SK-N-SH (cell line): ENCODE measurements at regions not wholly inside any gene's neighbourhood (a gene's known extent, or its start where the extent isn't known, plus 50 kb on each side); places are given as distances from the start of the nearest gene placed in this dataset.

Experiments
- CTCF ChIA-PET: fragments of 300-600, 350-600 bp; formaldehyde crosslinking; extraction: SDS; loops from one replicate; lab custom pipeline; 2021; lab: Yijun Ruan, JAX
- POLR2A ChIA-PET: fragments of 350-600 bp; sonication (Branson Sonifier 250); formaldehyde crosslinking; extraction: SDS; loops from one replicate; lab custom pipeline; 2020; ENCODE audit warnings: antibody characterized with exemption, inconsistent platforms; lab: Yijun Ruan, JAX
- DNase-seq: peaks from one replicate; pipeline ENCODE4 v3.0.0; 2012
- H2AFZ ChIP-seq: fragments of 200-600 bp; sonication (generic); 2 replicates; pipeline ENCODE4 v1.8.1; 2016; ENCODE audit warnings: antibody characterized with exemption, mild to moderate bottlenecking, low read depth
- H3F3A ChIP-seq: fragments of 200-600 bp; sonication (generic); replicated peaks from 2 replicates; pipeline ENCODE3; 2016; ENCODE audit warnings: antibody characterized with exemption, mild to moderate bottlenecking; ENCODE audit not compliant: insufficient read depth
- H3K27ac ChIP-seq, 2 experiments: fragments of 200-500 bp in 1 of 2; fragments of 200-600 bp in 1 of 2; sonication (Bioruptor generic) in 1 of 2; sonication (generic), shearing (Covaris generic) in 1 of 2; 2 replicates each; pipeline versions ENCODE4 v1.5.1 to v1.6.1; 2014 to 2016; ENCODE audit warnings: low read depth in 2 of 2, inconsistent platforms in 1 of 2, low read length in 1 of 2, mild to moderate bottlenecking in 1 of 2, mixed read lengths in 1 of 2
- H3K27me3 ChIP-seq: fragments of 200-600 bp; sonication (generic), shearing (Covaris generic); 2 replicates; pipeline ENCODE4 v1.6.1; 2016; ENCODE audit warnings: mixed run types; ENCODE audit not compliant: insufficient read depth
- H3K36me3 ChIP-seq, 2 experiments: fragments of 200-500 bp in 1 of 2; fragments of 200-600 bp in 1 of 2; sonication (Bioruptor generic) in 1 of 2; sonication (generic) in 1 of 2; replicated peaks in 1 of 2; 2 replicates each; pipeline versions ENCODE3 to v1.5.1; 2014 to 2016; ENCODE audit warnings: low read length in 1 of 2, mild to moderate bottlenecking in 1 of 2; ENCODE audit not compliant: insufficient read depth in 2 of 2, control insufficient read depth in 1 of 2
- H3K4me1 ChIP-seq, 2 experiments: fragments of 200-500 bp in 1 of 2; fragments of 200-600 bp in 1 of 2; sonication (Bioruptor generic) in 1 of 2; sonication (generic), shearing (Covaris generic) in 1 of 2; 2 replicates each; pipeline versions ENCODE4 v1.5.1 to v1.6.1; 2014 to 2016; ENCODE audit warnings: low read depth in 1 of 2, low read length in 1 of 2, mixed run types in 1 of 2; ENCODE audit not compliant: insufficient read depth in 2 of 2, control insufficient read depth in 1 of 2
- H3K4me2 ChIP-seq: fragments of 200-600 bp; sonication (generic), shearing (Covaris generic); 2 replicates; pipeline ENCODE4 v1.6.1; 2017; ENCODE audit warnings: mixed run types
- H3K4me3 ChIP-seq, 2 experiments: fragments of 200-500 bp in 1 of 2; fragments of 200-600 bp in 1 of 2; sonication (Bioruptor generic) in 1 of 2; sonication (generic), shearing (Covaris generic) in 1 of 2; 2 replicates each; pipeline versions ENCODE4 v1.5.1 to v1.8.1; 2014 to 2016; ENCODE audit warnings: low read depth in 2 of 2, inconsistent platforms in 1 of 2, low read length in 1 of 2, mild to moderate bottlenecking in 1 of 2, mixed read lengths in 1 of 2, moderate library complexity in 1 of 2
- H3K79me2 ChIP-seq: fragments of 200-600 bp; sonication (generic); 2 replicates; pipeline ENCODE4 v1.8.1; 2017; ENCODE audit warnings: mild to moderate bottlenecking; ENCODE audit not compliant: insufficient read depth
- H3K9ac ChIP-seq: fragments of 200-600 bp; sonication (generic); 2 replicates; pipeline ENCODE4 v1.6.1; 2017; ENCODE audit warnings: mixed run types
- H3K9me2 ChIP-seq: fragments of 200-600 bp; sonication (generic); 2 replicates; pipeline ENCODE4 v1.6.1; 2017; ENCODE audit warnings: mixed run types
- H3K9me3 ChIP-seq: fragments of 200-600 bp; sonication (generic); 2 replicates; pipeline ENCODE4 v1.6.1; 2017; ENCODE audit warnings: mixed run types, mild to moderate bottlenecking, moderate library complexity
- H4K20me1 ChIP-seq: fragments of 200-600 bp; sonication (generic); 2 replicates; pipeline ENCODE4 v1.6.1; 2017; ENCODE audit warnings: mild to moderate bottlenecking, mixed run types; ENCODE audit not compliant: insufficient read depth
- CHD2 ChIP-seq: fragments of 150-350 bp; IDR thresholded peaks from 2 replicates; pipeline ENCODE4 v1.6.1; 2018; ENCODE audit warnings: low read length; ENCODE audit not compliant: partially characterized antibody
- ELF1 ChIP-seq: IDR thresholded peaks from 2 replicates; pipeline ENCODE4 v1.4.0; 2012
- EP300 ChIP-seq, 2 experiments: IDR thresholded peaks; 2 replicates each; pipeline versions ENCODE4 v1.4.0 to v1.6.1; 2012; ENCODE audit warnings: borderline replicate concordance in 1 of 2, low read depth in 1 of 2, low read length in 1 of 2
- EZH2phosphoT487 ChIP-seq: fragments of 200-600 bp; sonication (generic); IDR thresholded peaks from 2 replicates; pipeline ENCODE4 v1.6.1; 2017; ENCODE audit warnings: low read depth, mixed run types, mild to moderate bottlenecking, antibody characterized with exemption, moderate library complexity, borderline replicate concordance
- FOSL2 ChIP-seq: IDR thresholded peaks from 2 replicates; pipeline ENCODE4 v1.4.0; 2012; ENCODE audit warnings: low read depth, mild to moderate bottlenecking, moderate library complexity, borderline replicate concordance
- FOXM1 ChIP-seq: IDR thresholded peaks from 2 replicates; pipeline ENCODE4 v1.4.0; 2012; ENCODE audit warnings: low read depth, mild to moderate bottlenecking
- GABPA ChIP-seq: IDR thresholded peaks from 2 replicates; pipeline ENCODE4 v1.4.0; 2012; ENCODE audit warnings: low read depth, mild to moderate bottlenecking
- IRF3 ChIP-seq: fragments of 150-350 bp; IDR thresholded peaks from 2 replicates; pipeline ENCODE4 v1.6.1; 2016; ENCODE audit warnings: mild to moderate bottlenecking, low read depth, low read length
- MEF2A ChIP-seq: IDR thresholded peaks from 2 replicates; pipeline ENCODE4 v1.4.0; 2012; ENCODE audit warnings: low read depth, borderline replicate concordance
- MXI1 ChIP-seq: IDR thresholded peaks from 2 replicates; pipeline ENCODE4 v1.6.1; 2012; ENCODE audit warnings: mild to moderate bottlenecking, low read depth, low read length, improper control_type of control experiment
- NFIC ChIP-seq: IDR thresholded peaks from 2 replicates; pipeline ENCODE4 v1.4.0; 2012; ENCODE audit warnings: borderline replicate concordance
- RCOR1 ChIP-seq: fragments of 150-350 bp; IDR thresholded peaks from 2 replicates; pipeline ENCODE4 v1.6.1; 2017; ENCODE audit warnings: antibody characterized with exemption, low read length
- REST ChIP-seq: IDR thresholded peaks from 2 replicates; pipeline ENCODE4 v1.6.1; 2012; ENCODE audit warnings: mild to moderate bottlenecking, low read depth, low read length, moderate library complexity
- RFX5 ChIP-seq: IDR thresholded peaks from 2 replicates; pipeline ENCODE4 v1.6.1; 2012; ENCODE audit warnings: mild to moderate bottlenecking, improper control_type of control experiment, low read length
- RXRA ChIP-seq: IDR thresholded peaks from 2 replicates; pipeline ENCODE4 v1.4.0; 2012; ENCODE audit warnings: low read depth, mild to moderate bottlenecking, borderline replicate concordance
- TAF1 ChIP-seq: IDR thresholded peaks from 2 replicates; pipeline ENCODE4 v1.6.1; 2012; ENCODE audit warnings: low read depth, mild to moderate bottlenecking, low read length, moderate library complexity, borderline replicate concordance
- TEAD4 ChIP-seq: IDR thresholded peaks from 2 replicates; pipeline ENCODE4 v1.4.0; 2012; ENCODE audit warnings: mild to moderate bottlenecking, borderline replicate concordance; ENCODE audit not compliant: insufficient read depth
- USF2 ChIP-seq: fragments of 150-350 bp; IDR thresholded peaks from 2 replicates; pipeline ENCODE4 v1.6.1; 2017; ENCODE audit warnings: antibody characterized with exemption, low read length, low read depth, borderline replicate concordance
- ZBTB33 ChIP-seq: IDR thresholded peaks from 2 replicates; pipeline ENCODE4 v1.4.0; 2012; ENCODE audit warnings: low read depth, borderline replicate concordance
- WGBS: methylation state at CpG from one replicate; pipeline ENCODE4 v1.1.6; 2017; ENCODE audit warnings: low lambda C conversion rate; 5-methylcytosine and 5-hydroxymethylcytosine counted together

- H3K27me3 ChIP-seq: no peaks in the 10 kb centered on the region
- no peaks in the 10 kb centered on the region for H3K36me3 ChIP-seq
- no peaks in the 10 kb centered on the region for H3K4me1 ChIP-seq
- CTCF ChIA-PET: interaction anchor here (0.6 to 2.1 kb wide), 2 partner anchors 10 to 481 kb away, joined by 3 to 7 read pairs; no protein-coding TSS in a partner anchor
- H3K4me2 ChIP-seq: no peak overlapping the region
- H3F3A ChIP-seq: no peaks in the 10 kb centered on the region
- H3K9me3 ChIP-seq: no peaks in the 10 kb centered on the region; the same call in 1 of the 2 replicates
- POLR2A ChIA-PET: no interaction called here
- H4K20me1 ChIP-seq: no peaks in the 10 kb centered on the region
- no peak overlapping the region for H3K9ac ChIP-seq
- no peak overlapping the region for H3K4me3 ChIP-seq
- no peak overlapping the region for H2AFZ ChIP-seq
- H3K9me2 ChIP-seq: no peaks in the 10 kb centered on the region
- no peak for DNase-seq
- no peaks in the 10 kb centered on the region for H3K79me2 ChIP-seq
- H3K27ac ChIP-seq: no peak overlapping the region
- 26% methylated on average over 5 of the region's 5 CpGs for WGBS
- TF ChIP-seq MEF2A: no peak
- TF ChIP-seq TAF1: no peak
- TF ChIP-seq FOXM1: no peak
- no peak for TF ChIP-seq TEAD4
- TF ChIP-seq ELF1: no peak
- TF ChIP-seq RXRA: no peak
- no peak for TF ChIP-seq RCOR1
- TF ChIP-seq GABPA: no peak
- TF ChIP-seq CHD2: no peak
These were observed 367.0 kb upstream of the TMEM132C start for GRCh38 chr12:127899971-127900370.

GRCh38 chr12:127900386-127900785, 366.6 kb upstream of the TMEM132C start:
- Histone ChIP-seq H3K4me1 (no peaks in the 10 kb centered on the region), H3K79me2 (no peaks in the 10 kb centered on the region), H3K9ac (no peak overlapping the region)
- POLR2A ChIA-PET: no interaction called here
- 28% methylated on average over 5 of the region's 5 CpGs for WGBS
- no peak for TF ChIP-seq CHD2
- no peak for TF ChIP-seq USF2
- TF ChIP-seq IRF3: no peak
- no peak for TF ChIP-seq MXI1
- TF ChIP-seq FOSL2: no peak
- no peak for TF ChIP-seq EP300 (IDR thresholded peaks at IDR 0.05; ENCODE audit: borderline replicate concordance in 1 of 2, low read depth in 1 of 2, low read length in 1 of 2)
- no peak for TF ChIP-seq NFIC
- TF ChIP-seq ELF1: no peak
- no peak for TF ChIP-seq REST
- no peak for TF ChIP-seq MEF2A
- TF ChIP-seq RFX5: no peak
- TF ChIP-seq GABPA: no peak
- TF ChIP-seq EZH2phosphoT487: no peak
- TF ChIP-seq ZBTB33: no peak
- TF ChIP-seq, all 33 proteins: peak for 0
- Histone ChIP-seq H3K4me2 (no peak overlapping the region), H2AFZ (no peak overlapping the region), H3K9me2 (no peaks in the 10 kb centered on the region), H3K9me3 (no peaks in the 10 kb centered on the region; the same call in 1 of the 2 replicates), H3K27me3 (no peaks in the 10 kb centered on the region), H3F3A (no peaks in the 10 kb centered on the region), H3K4me3 (no peak overlapping the region), H4K20me1 (no peaks in the 10 kb centered on the region), H3K27ac (no peak overlapping the region), H3K36me3 (no peaks in the 10 kb centered on the region)
- no peak for DNase-seq
- CTCF ChIA-PET: interaction anchor here (2.1 kb wide), 1 partner anchor 10 kb away, joined by 7 read pairs; no protein-coding TSS in a partner anchor
